GM18868 (cell line): ENCODE measurements at regions not wholly inside any gene's neighbourhood (a gene's known extent, or its start where the extent isn't known, plus 50 kb on each side); places are given as distances from the start of the nearest gene placed in this dataset.

ENCODE experiments used
- ATAC-seq: cut with Tn5 transposase; IDR thresholded peaks from one replicate; pipeline ENCODE4 v1.9.1; 2021; ENCODE audit warnings: mild to moderate bottlenecking, moderate library complexity; ENCODE audit not compliant: unreplicated experiment

GRCh38 chr12:124401704-124402221, 106.9 kb downstream of the RFLNA start:
- ATAC-seq: no peak

- ATAC-seq: no peak
Measured at GRCh38 chr12:124400124-124400523, 105.2 kb downstream of the RFLNA start.

DNA sequence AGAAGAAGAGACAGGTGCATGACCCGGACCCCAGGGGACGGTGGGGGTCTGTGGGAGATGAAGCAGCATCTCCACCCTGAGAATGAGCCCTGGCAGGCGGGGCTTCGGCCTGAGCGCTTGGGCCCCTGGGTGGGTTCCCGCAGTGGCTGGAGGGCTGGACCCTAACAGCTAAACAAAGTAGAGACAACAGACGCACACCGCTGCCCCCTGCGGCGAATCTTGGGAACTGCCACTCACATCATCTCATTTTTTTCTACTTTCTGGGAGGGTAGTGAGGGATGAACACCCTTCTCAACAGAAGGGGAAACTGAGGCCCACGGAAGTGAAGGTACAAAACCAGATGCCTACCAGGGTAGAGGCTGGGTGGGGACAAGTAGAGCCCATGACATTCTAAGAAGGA, 104.7 kb downstream of the RFLNA start:
- ATAC-seq: no peak

- no peak for ATAC-seq
Measured at GRCh38 chr12:124398578-124399227, 103.8 kb downstream of the RFLNA start.

- ATAC-seq: no peak
Measured at GRCh38 chr12:124397807-124398577, 103.1 kb downstream of the RFLNA start.

- ATAC-seq: no peak
Measured at GRCh38 chr12:124397399-124397679, 102.4 kb downstream of the RFLNA start.

DNA sequence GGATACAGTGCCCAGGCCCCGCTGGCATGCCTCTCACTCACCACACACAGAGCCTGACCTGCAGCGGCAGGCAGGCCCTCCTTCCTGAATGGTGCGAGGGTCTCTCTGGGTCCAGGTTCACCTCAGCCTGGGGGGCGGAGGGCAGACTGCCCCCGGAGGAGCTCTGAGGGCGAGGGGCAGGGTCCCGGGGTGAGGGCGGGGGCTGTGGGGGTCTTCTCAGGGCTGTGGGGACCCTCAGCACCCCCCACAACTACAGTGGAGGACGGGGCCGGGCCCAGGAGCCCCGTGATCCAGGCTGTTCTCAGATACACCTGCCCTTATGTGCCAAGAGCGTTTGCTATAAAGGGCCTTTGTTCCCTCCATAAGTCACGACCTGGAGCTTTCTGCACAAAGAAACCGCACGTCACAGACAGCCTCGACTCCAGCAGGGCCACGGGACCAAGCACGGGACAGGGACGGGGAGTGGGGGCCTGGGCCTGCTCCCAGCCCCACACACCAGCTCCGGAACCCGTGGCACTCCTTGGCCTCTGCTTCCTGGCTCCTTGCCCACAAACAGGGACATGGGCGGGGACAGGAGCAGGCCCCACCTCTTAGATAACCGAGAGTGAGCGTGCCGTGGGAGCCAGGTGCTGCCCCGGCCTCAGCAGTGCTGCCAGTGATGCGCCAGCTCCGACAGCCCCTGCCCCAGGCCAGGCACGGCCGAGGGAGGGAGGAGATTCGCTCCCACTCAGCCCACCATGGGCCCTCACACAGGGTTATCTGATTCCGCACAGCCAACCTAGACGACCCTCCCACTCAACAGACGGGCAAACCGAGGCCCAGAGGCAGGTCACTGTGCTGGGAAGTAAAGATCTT, 101.9 kb downstream of the RFLNA start:
- ATAC-seq: no peak

DNA sequence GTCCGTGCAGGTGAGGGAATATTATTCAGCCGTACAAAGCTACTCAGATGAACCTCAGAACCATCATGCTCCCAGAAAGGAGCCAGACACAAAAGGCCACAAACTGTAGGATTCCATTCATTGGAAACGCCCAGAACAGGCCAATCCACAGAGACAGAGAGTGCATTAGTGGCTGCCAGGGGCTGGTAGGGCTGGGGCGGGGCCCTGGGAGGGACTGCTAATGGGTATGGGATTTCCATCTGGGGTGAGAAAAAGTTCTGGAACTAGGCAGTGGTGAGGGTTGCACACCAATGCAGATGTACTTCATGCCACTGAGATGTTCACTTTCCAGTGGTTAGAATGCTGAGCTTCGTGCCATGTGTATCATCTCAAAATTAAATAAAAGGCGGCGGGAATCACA, 101.1 kb downstream of the RFLNA start:
- ATAC-seq: no peak

- ATAC-seq: no peak
Measured at GRCh38 chr12:124395284-124395752, 100.4 kb downstream of the RFLNA start.

- ATAC-seq: no peak
Measured at GRCh38 chr12:124394462-124395128, 99.7 kb downstream of the RFLNA start.

GRCh38 chr12:124393831-124394230, 98.9 kb downstream of the RFLNA start:
- no peak for ATAC-seq

- ATAC-seq: no peak
Measured at GRCh38 chr12:124393414-124393790, 98.5 kb downstream of the RFLNA start.

GRCh38 chr12:124392667-124393413, 97.9 kb downstream of the RFLNA start:
- no peak for ATAC-seq

DNA sequence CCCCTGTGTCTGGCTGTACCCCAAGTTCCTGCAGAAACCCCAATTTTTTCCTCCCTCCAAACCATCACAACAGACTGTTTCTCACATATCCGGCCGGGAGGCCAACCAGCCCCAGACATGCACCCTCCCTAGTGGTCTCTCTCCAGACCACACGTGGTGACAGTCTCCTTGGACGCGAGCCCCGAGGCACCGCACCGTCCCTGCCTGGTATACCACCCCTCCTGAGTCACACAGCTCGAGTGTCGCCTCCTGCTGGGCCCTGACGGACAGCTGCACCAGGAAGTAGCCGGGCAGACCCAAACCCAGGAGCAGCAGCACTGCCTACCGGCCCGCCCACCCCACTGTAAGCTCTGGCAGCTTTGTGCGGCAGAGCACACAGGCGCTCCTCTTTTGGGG, 97.4 kb downstream of the RFLNA start:
- ATAC-seq: no peak

DNA sequence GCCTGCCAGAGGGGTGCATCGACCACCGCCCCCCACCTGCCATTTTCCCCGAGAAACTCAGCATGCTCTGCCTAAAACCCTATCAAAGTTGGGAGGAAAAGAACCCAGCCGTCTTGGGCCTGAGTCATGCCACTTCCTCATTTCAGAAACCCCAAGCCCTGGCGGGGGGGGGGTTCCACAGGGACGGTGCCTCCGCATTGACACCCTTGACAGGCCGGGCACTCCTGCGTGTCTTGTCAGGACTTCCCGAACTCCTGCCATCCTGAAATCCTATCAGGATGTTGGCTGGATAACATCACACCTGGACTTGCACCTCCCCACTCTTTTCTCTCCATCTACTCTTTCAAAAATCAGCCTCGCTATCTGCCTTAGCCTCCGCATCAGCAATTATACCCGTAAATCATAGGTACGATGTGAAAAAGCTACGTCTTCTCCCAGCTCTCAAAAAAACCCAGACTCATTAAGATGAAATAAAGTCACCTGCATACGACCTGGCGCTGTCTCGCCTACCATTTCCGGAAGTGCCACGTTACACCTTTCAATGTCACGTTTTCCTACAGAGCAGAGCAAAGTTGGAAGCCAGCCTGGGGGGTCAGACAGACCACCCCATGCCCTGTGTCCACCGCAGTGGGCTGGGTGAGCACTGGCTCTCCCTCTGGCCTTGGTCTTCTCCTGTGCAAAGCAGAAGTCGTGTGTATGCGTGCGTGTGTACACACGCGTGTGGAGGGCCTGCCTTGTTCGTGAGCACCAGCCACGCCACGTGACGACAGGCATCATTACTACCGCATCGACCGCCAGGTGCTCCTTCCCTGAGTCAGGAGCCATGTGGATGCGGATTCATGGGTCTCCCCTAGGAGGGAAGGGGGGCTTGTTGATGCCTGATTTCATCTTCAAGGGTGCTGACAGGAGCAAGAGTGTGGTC, 96.7 kb downstream of the RFLNA start:
- peak; percentile 55 for ATAC-seq

DNA sequence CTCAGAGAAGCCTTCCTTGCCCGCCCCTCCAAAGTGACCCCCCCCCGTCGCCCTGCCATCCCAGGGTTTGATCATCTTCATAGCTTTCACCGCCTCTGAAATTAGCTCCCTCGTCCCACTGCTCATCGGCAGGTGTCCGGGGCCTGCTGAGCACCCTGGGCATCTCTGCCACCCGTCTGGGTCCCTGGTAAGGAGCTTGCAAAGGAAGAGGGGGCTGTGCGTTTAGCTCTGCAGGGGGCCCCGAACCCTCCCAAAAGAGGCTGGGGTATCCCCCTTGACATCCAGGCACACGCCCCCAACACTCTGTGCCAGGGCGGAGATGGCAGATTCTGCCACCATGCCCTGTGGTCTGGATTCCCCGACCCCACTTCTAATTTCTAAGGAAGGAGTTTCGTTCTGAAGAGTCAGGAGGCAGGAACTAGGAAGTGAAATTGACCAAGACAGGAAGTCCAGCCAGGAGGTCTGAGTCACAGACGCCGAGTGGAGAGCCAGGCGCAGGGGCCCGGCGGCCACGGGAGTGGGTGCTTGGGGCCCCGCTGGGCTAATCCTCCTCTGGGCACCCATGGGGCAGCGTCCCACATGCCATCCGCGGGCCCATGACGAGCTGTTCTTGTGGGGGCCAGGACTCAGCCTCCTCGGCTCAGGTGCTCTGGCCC, 95.7 kb downstream of the RFLNA start:
- ATAC-seq: peak; percentile 31

DNA sequence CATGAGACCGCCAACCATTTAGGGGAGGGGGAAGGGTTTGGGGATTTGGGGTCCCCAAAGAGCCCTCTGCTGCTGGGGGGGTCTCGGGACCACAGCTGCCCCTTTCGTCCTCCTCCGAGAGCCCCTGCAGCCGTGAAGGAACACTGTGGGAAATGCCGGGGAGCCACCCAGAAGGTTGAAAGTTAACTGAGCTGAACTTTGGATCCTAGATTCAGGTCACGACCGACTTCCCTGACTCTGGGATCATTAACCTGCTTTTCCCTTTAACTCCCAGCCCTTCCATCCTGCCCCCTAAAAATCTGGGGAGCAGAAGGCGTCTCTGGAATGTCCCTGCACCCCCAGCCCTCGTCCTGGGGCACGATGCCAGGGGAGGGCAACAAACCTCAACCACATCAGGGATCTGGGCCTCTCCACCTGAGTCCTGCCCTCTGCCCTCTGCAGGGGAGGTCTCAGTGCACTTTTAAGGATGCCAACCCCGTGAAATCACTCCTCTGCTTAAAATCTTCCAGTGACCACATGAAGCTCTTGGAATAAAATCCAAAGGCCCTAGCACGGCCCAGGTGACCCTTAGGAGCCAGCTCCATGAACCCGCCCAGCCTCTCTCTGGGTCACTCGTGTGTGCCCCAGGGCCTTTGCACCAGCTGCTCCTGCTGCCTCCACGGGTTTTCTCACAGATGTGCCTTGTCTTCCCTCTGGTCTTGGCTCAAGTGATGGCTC, 95.0 kb downstream of the RFLNA start:
- ATAC-seq: no peak

GRCh38 chr12:124389138-124389724, 94.3 kb downstream of the RFLNA start:
- ATAC-seq: peak; percentile 37
